Trophoblast cell (in vitro differentiated cells and primary cell): ENCODE measurements at regions not wholly inside any gene's neighbourhood (a gene's known extent, or its start where the extent isn't known, plus 50 kb on each side); places are given as distances from the start of the nearest gene placed in this dataset.

ENCODE experiments used
- DNase-seq, 2 donors: peaks; one replicate each; pipeline ENCODE4 v3.0.0-alpha.2; 2016
- H2AFZ ChIP-seq: 2 replicates; pipeline ENCODE4 v1.6.1; 2013; ENCODE audit warnings: low read length, moderate library complexity, mild to moderate bottlenecking; ENCODE audit not compliant: insufficient read depth, poor library complexity
- H2AK5ac ChIP-seq: 2 replicates; pipeline ENCODE4 v1.6.1; 2013; ENCODE audit warnings: mild to moderate bottlenecking, low read length
- H2BK120ac ChIP-seq: 2 replicates; pipeline ENCODE4 v1.6.1; 2013; ENCODE audit warnings: low read length, mild to moderate bottlenecking, moderate library complexity; ENCODE audit not compliant: insufficient read depth, poor library complexity
- H2BK12ac ChIP-seq: 2 replicates; pipeline ENCODE4 v1.6.1; 2013; ENCODE audit warnings: mild to moderate bottlenecking, low read length, moderate library complexity
- H2BK5ac ChIP-seq: 2 replicates; pipeline ENCODE4 v1.6.1; 2013; ENCODE audit warnings: low read length, low read depth, moderate library complexity, mild to moderate bottlenecking; ENCODE audit not compliant: poor library complexity
- H3K14ac ChIP-seq: 2 replicates; pipeline ENCODE4 v1.6.1; 2013; ENCODE audit warnings: mild to moderate bottlenecking, low read length
- H3K18ac ChIP-seq: 2 replicates; pipeline ENCODE4 v1.6.1; 2013; ENCODE audit warnings: mild to moderate bottlenecking, low read length
- H3K23ac ChIP-seq: 2 replicates; pipeline ENCODE4 v1.6.1; 2013; ENCODE audit warnings: low read length
- H3K27ac ChIP-seq: 2 replicates; pipeline ENCODE4 v1.5.1; 2013; ENCODE audit warnings: low read depth, mild to moderate bottlenecking, inconsistent platforms, low read length, moderate library complexity
- H3K27me3 ChIP-seq: 2 replicates; pipeline ENCODE4 v1.6.1; 2013; ENCODE audit warnings: inconsistent platforms, mild to moderate bottlenecking, low read length, moderate library complexity; ENCODE audit not compliant: insufficient read depth
- H3K36me3 ChIP-seq, 2 experiments: 1 replicate in 1 of 2; 2 replicates in 1 of 2; pipeline ENCODE4 v1.6.1; 2013; ENCODE audit warnings: low read length in 2 of 2, mild to moderate bottlenecking in 2 of 2, moderate library complexity in 1 of 2; ENCODE audit not compliant: insufficient read depth in 2 of 2, control insufficient read depth in 1 of 2
- H3K4ac ChIP-seq: 2 replicates; pipeline ENCODE4 v1.6.1; 2013; ENCODE audit warnings: low read depth, mild to moderate bottlenecking, low read length, moderate library complexity
- H3K4me1 ChIP-seq, 2 experiments: 1 replicate in 1 of 2; 2 replicates in 1 of 2; pipeline ENCODE4 v1.6.1; 2013; ENCODE audit warnings: low read length in 2 of 2, mild to moderate bottlenecking in 2 of 2, moderate library complexity in 1 of 2; ENCODE audit not compliant: insufficient read depth in 2 of 2, control insufficient read depth in 1 of 2
- H3K4me2 ChIP-seq: 2 replicates; pipeline ENCODE4 v1.6.1; 2013; ENCODE audit warnings: inconsistent platforms, mild to moderate bottlenecking, low read length, moderate library complexity
- H3K4me3 ChIP-seq: 2 replicates; pipeline ENCODE4 v1.5.1; 2013; ENCODE audit warnings: mild to moderate bottlenecking, low read depth, low read length, inconsistent platforms
- H3K79me1 ChIP-seq: one replicate; pipeline ENCODE4 v1.6.1; 2013; ENCODE audit warnings: low read length
- H3K79me2 ChIP-seq: 2 replicates; pipeline ENCODE4 v1.6.1; 2013; ENCODE audit warnings: low read length, mild to moderate bottlenecking; ENCODE audit not compliant: control insufficient read depth, insufficient read depth, poor library complexity
- H3K9ac ChIP-seq: 2 replicates; pipeline ENCODE4 v1.6.1; 2013; ENCODE audit warnings: mild to moderate bottlenecking, low read length
- H3K9me3 ChIP-seq: 2 replicates; pipeline ENCODE4 v1.6.1; 2013; ENCODE audit warnings: low read depth, mild to moderate bottlenecking, control low read depth, inconsistent platforms, low read length; ENCODE audit not compliant: insufficient read depth
- H4K12ac ChIP-seq: 2 replicates; pipeline ENCODE4 v1.6.1; 2013; ENCODE audit warnings: low read depth, mild to moderate bottlenecking, low read length, moderate library complexity
- H4K8ac ChIP-seq: 2 replicates; pipeline ENCODE4 v1.6.1; 2013; ENCODE audit warnings: low read depth, mild to moderate bottlenecking, low read length, moderate library complexity
- H4K91ac ChIP-seq: one replicate; pipeline ENCODE4 v1.6.1; 2013; ENCODE audit warnings: low read depth, mild to moderate bottlenecking, low read length, moderate library complexity
- WGBS: extraction: QIAGEN DNeasy Blood & Tissue Kit; methylation state at CpG from one replicate; pipeline ENCODE4 v1.1.7; 2013; ENCODE audit warnings: missing lambda C conversion rate; ENCODE audit not compliant: insufficient read length, insufficient coverage; ENCODE audit errors: extremely low coverage; 5-methylcytosine and 5-hydroxymethylcytosine counted together

DNA sequence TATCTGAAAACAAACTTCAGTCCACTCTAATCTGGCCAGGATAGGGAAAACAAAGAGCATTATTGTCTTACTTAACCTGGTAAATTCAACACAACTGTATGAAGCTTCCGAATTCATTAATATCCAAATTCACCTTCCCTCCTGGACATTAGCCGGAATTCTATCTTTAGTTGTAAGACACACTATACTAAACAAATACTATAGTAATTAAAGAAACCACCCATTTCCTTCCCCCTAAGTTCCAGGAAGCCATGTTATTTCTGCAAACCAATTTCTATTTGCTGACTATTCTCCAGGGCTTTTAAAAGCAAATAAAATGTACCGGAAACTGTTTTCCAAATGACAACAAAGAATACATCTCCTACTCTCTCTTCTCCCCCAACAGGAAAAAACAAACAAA is 122.7 kb upstream of the MDM1 start:
- Histone ChIP-seq H3K79me2 (no peaks in the 10 kb centered on the region), H3K4ac (no peak overlapping the region), H3K4me2 (no peak overlapping the region), H3K23ac (no peak overlapping the region), H4K12ac (no peak overlapping the region), H3K79me1 (no peaks in the 10 kb centered on the region), H3K14ac (no peak overlapping the region), H3K27me3 (no peaks in the 10 kb centered on the region), H3K9ac (no peak overlapping the region), H3K4me1 (peaks cover 0 to 2% of the 10 kb centered on the region in 2 experiments), H4K91ac (no peak overlapping the region), H3K27ac (no peak overlapping the region), H3K36me3 (no peaks in the 10 kb centered on the region), H2AFZ (no peak overlapping the region), H2BK120ac (no peak overlapping the region), H3K4me3 (no peak overlapping the region), H2AK5ac (no peak overlapping the region), H3K18ac (no peak overlapping the region), H4K8ac (no peak overlapping the region), H2BK12ac (no peak overlapping the region), H3K9me3 (no peaks in the 10 kb centered on the region), H2BK5ac (no peak overlapping the region)
- WGBS: no CpG with 5 or more reads among the region's 3 CpGs
- DNase-seq: no peak

DNA sequence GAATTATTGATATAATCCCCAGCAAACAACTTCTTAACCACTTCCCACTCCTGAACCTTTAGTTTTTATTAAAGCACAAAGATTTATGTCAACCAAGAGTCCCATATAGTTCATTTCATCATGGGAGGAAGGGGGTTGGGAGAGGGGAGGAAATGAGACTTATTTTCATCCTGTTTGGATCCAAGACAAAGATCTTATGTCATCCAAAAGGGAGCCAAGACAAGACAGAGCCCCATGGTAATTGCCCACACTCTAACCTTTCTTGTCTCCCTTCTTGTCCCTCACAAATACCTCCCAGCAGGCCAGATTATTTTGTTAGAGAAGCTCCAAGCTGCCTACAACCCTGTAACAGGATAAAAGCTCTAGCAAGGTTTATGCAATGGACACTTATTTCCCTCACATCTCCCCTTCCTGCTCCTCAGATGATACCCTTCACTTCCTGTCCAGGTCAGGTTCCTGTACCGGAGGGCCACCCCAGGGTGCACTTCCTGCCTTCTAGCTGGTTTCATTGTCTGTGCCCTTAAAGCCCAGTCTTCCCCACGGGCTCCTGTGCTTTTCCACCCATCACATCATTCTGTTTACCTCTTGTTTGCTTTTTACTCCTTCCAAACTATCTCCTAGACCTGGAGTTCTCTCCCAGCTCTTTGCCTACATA is 123.7 kb upstream of the MDM1 start:
- H2AFZ ChIP-seq: peak overlapping the region; percentile 64
- H3K79me1 ChIP-seq: no peaks in the 10 kb centered on the region
- peak overlapping the region; percentile 47 for H4K8ac ChIP-seq
- H3K4me2 ChIP-seq: no peak overlapping the region
- no peaks in the 10 kb centered on the region for H3K9me3 ChIP-seq
- no peak overlapping the region for H2BK120ac ChIP-seq
- H3K4me1 ChIP-seq: peaks cover 0 to 2% of the 10 kb centered on the region in 2 experiments
- no CpG with 5 or more reads among the region's 2 CpGs for WGBS
- no peaks in the 10 kb centered on the region for H3K79me2 ChIP-seq
- no peak overlapping the region for H3K23ac ChIP-seq
- no peak overlapping the region for H3K14ac ChIP-seq
- no peaks in the 10 kb centered on the region for H3K27me3 ChIP-seq
- H3K9ac ChIP-seq: no peak overlapping the region
- no peak overlapping the region for H4K12ac ChIP-seq
- H3K4ac ChIP-seq: no peak overlapping the region
- H2AK5ac ChIP-seq: no peak overlapping the region
- H4K91ac ChIP-seq: no peak overlapping the region
- H3K36me3 ChIP-seq: no peaks in the 10 kb centered on the region
- H3K18ac ChIP-seq: no peak overlapping the region
- H2BK5ac ChIP-seq: no peak overlapping the region
- H2BK12ac ChIP-seq: no peak overlapping the region
- H3K4me3 ChIP-seq: no peak overlapping the region
- DNase-seq: no peak
- H3K27ac ChIP-seq: no peak overlapping the region

DNA sequence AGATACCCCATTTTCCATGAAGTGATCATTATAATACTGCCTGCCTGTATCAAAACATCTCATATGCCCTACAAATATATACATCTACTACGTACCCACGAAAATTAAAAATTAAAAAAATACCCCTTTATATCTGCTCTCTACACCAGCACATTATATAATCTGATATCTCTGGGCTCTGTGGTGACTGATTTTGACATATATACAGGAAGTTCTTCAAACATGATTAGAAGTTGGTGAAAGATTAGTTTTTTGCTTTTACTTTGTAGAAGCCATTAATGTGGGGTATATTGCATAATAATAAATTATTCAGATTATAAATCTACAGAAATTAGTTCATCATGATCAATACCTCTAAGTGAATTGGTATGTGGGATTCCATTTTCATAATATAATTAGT is 126.7 kb upstream of the MDM1 start:
- Histone ChIP-seq H3K27me3 (no peaks in the 10 kb centered on the region), H2BK12ac (no peak overlapping the region), H2AFZ (no peak overlapping the region), H3K23ac (no peak overlapping the region), H4K91ac (no peak overlapping the region), H3K79me2 (no peaks in the 10 kb centered on the region), H3K4me1 (no peaks in the 10 kb centered on the region), H2BK120ac (no peak overlapping the region), H2AK5ac (no peak overlapping the region), H2BK5ac (no peak overlapping the region), H4K8ac (no peak overlapping the region), H3K79me1 (no peaks in the 10 kb centered on the region), H3K9ac (no peak overlapping the region), H3K4ac (no peak overlapping the region), H4K12ac (no peak overlapping the region), H3K4me2 (no peak overlapping the region), H3K9me3 (no peaks in the 10 kb centered on the region), H3K4me3 (no peak overlapping the region), H3K36me3 (no peaks in the 10 kb centered on the region), H3K18ac (no peak overlapping the region), H3K14ac (no peak overlapping the region), H3K27ac (no peak overlapping the region)
- 100% methylated on average over 2 of the region's 2 CpGs for WGBS
- DNase-seq: no peak

DNA sequence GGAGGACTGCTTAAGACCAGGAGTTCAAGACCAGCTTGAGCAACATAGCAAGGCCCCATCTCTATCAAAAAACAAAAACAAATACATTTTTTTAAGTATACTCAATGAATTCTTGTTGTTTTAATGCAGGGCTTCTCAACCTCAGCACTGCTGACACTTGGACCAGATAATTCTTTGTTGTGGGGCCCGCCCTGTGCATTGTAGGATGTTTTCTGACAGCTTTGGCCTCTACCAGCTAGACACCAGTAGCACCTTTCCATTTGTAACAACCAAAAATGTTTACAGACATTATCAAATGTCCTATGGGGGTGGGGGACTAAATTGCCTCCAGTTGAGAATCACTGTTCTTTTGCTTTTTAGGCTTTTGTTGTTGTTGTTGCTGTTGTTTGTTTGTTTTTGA is 128.1 kb upstream of the MDM1 start:
- no peaks in the 10 kb centered on the region for H3K36me3 ChIP-seq
- H3K14ac ChIP-seq: no peak overlapping the region
- H3K18ac ChIP-seq: no peak overlapping the region
- no peak overlapping the region for H3K9ac ChIP-seq
- no peak overlapping the region for H3K4ac ChIP-seq
- H3K27ac ChIP-seq: no peak overlapping the region
- H2AFZ ChIP-seq: no peak overlapping the region
- no peak overlapping the region for H4K12ac ChIP-seq
- no peak overlapping the region for H2AK5ac ChIP-seq
- no peak overlapping the region for H3K4me3 ChIP-seq
- no peaks in the 10 kb centered on the region for H3K4me1 ChIP-seq
- H3K27me3 ChIP-seq: no peaks in the 10 kb centered on the region
- no peaks in the 10 kb centered on the region for H3K79me2 ChIP-seq
- no peak overlapping the region for H3K23ac ChIP-seq
- H2BK12ac ChIP-seq: no peak overlapping the region
- no peaks in the 10 kb centered on the region for H3K79me1 ChIP-seq
- no peak overlapping the region for H3K4me2 ChIP-seq
- WGBS: no CpG with 5 or more reads among the region's 1 CpG
- H4K8ac ChIP-seq: no peak overlapping the region
- no peak overlapping the region for H2BK120ac ChIP-seq
- no peak overlapping the region for H2BK5ac ChIP-seq
- no peak for DNase-seq
- H3K9me3 ChIP-seq: no peaks in the 10 kb centered on the region
- no peak overlapping the region for H4K91ac ChIP-seq
